ENCODE measurements at regions not wholly inside any gene's neighbourhood (a gene's known extent, or its start where the extent isn't known, plus 50 kb on each side); places are given as distances from the start of the nearest gene placed in this dataset.

- ChIA-PET POLR2A (ENCODE audit: unreplicated experiment) (no interaction called here), CTCF (interaction anchor here (0.6 kb wide), 1 partner anchor 91 kb away, joined by 3 read pairs; no protein-coding TSS in a partner anchor)
- BruUV-seq (replicated peaks), result no TSS peak
- Histone ChIP-seq H3K27me3 (ENCODE audit: low read length) (no peaks in the 10 kb centered on the region), H3K36me3 (ENCODE audit: low read depth, low read length) (no peaks in the 10 kb centered on the region), H3K4me2 (ENCODE audit: low read length) (peak overlapping the region; percentile 15; the same call in 1 of the 2 replicates), H3K79me2 (ENCODE audit: low read length) (no peaks in the 10 kb centered on the region), H3F3A (ENCODE audit: low read length, unreplicated experiment) (no peaks in the 10 kb centered on the region), H4K20me1 (ENCODE audit: low read length) (no peaks in the 10 kb centered on the region), H3K9me2 (replicated peaks; ENCODE audit: low read length) (no peaks in the 10 kb centered on the region), H3K9ac (ENCODE audit: low read length) (no peak overlapping the region), H3K4me1 (ENCODE audit: insufficient read depth, low read length) (peaks cover 19% of the 10 kb centered on the region), H3K4me3 (ENCODE audit: low read length) (no peak overlapping the region), H2AFZ (ENCODE audit: low read length) (no peak overlapping the region), H3K27ac (ENCODE audit: low read length) (peak overlapping the region; percentile 42), H3K9me3 (ENCODE audit: low read length) (no peaks in the 10 kb centered on the region)
- intact Hi-C loops (cut with micrococcal nuclease), result loop anchor here (5.0 kb wide), 1 partner anchor 115 kb away; no protein-coding TSS in a partner anchor
- peak; percentile 98 for ATAC-seq
- TF ChIP-seq CTCF (conservative IDR thresholded peaks at IDR 0.05; ENCODE audit: low read depth, low read length) (no peak), EZH2phosphoT487 (IDR thresholded peaks at IDR 0.05; ENCODE audit: borderline replicate concordance, low read length) (no peak), EZH2 (IDR thresholded peaks at IDR 0.05; ENCODE audit: low read length, unreplicated experiment) (no peak)
- peak; percentile 71 for DNase-seq
Measured at GRCh38 chr7:20507157-20507556, 108.3 kb upstream of the ABCB5 start.

DNA sequence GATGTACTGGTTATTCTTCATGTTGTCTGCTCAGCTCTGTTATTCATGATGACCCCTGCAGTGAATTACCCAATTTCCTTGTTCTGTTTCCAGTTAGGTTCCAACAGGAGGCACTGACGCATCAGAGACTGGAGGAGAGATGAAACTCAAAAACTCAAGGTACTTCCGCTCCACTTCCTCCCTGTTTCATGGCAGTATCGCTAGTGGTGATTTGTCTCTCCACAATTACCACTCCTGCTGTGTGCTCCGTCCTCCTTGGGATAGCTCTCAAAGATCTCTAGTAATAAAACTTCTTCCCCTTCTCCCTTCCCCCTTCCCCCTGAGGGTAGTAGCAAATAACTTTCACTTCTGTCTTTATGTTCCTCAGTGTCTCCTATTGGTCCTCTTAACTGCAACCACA is 107.4 kb upstream of the ABCB5 start:
- no peak overlapping the region for H3K9ac ChIP-seq (ENCODE audit: low read length)
- no peak overlapping the region for H3K4me2 ChIP-seq (ENCODE audit: low read length)
- DNase-seq (peak; percentile 12), ATAC-seq (no peak)
- H3K27ac ChIP-seq (ENCODE audit: low read length), result no peak overlapping the region
- H3K9me3 ChIP-seq (ENCODE audit: low read length), result no peaks in the 10 kb centered on the region
- no TSS peak for BruUV-seq (replicated peaks)
- intact Hi-C loops (cut with micrococcal nuclease), result loop anchor here (5.0 kb wide), 1 partner anchor 116 kb away; no protein-coding TSS in a partner anchor
- no peaks in the 10 kb centered on the region for H3K27me3 ChIP-seq (ENCODE audit: low read length)
- no peaks in the 10 kb centered on the region for H4K20me1 ChIP-seq (ENCODE audit: low read length)
- H3K36me3 ChIP-seq (ENCODE audit: low read depth, low read length), result no peaks in the 10 kb centered on the region
- H3K4me1 ChIP-seq (ENCODE audit: insufficient read depth, low read length), result peaks cover 19% of the 10 kb centered on the region
- CTCF ChIA-PET, result no interaction called here
- no peak overlapping the region for H3K4me3 ChIP-seq (ENCODE audit: low read length)
- H3K9me2 ChIP-seq (replicated peaks; ENCODE audit: low read length), result no peaks in the 10 kb centered on the region
- TF ChIP-seq EZH2phosphoT487 (IDR thresholded peaks at IDR 0.05; ENCODE audit: borderline replicate concordance, low read length), result no peak
- TF ChIP-seq CTCF (conservative IDR thresholded peaks at IDR 0.05; ENCODE audit: low read depth, low read length), result peak; percentile 31; the same call in 1 of the 2 replicates
- POLR2A ChIA-PET (ENCODE audit: unreplicated experiment), result interaction anchor here (0.6 kb wide), 1 partner anchor 516 kb away, joined by 3 read pairs; no protein-coding TSS in a partner anchor
- H3K79me2 ChIP-seq (ENCODE audit: low read length), result no peaks in the 10 kb centered on the region
- H3F3A ChIP-seq (ENCODE audit: low read length, unreplicated experiment), result no peaks in the 10 kb centered on the region
- no peak overlapping the region for H2AFZ ChIP-seq (ENCODE audit: low read length)

GRCh38 chr7:20509892-20510572 is 105.4 kb upstream of the ABCB5 start:
- no peak for DNase-seq
- Histone ChIP-seq H2AFZ (ENCODE audit: low read length) (no peak overlapping the region), H3K4me2 (ENCODE audit: low read length) (no peak overlapping the region), H3K9ac (ENCODE audit: low read length) (no peak overlapping the region), H3K9me3 (ENCODE audit: low read length) (no peaks in the 10 kb centered on the region), H3K9me2 (replicated peaks; ENCODE audit: low read length) (no peaks in the 10 kb centered on the region), H3K79me2 (ENCODE audit: low read length) (no peaks in the 10 kb centered on the region), H3K27me3 (ENCODE audit: low read length) (no peaks in the 10 kb centered on the region), H3K4me1 (ENCODE audit: insufficient read depth, low read length) (peaks cover 27% of the 10 kb centered on the region), H4K20me1 (ENCODE audit: low read length) (no peaks in the 10 kb centered on the region), H3K4me3 (ENCODE audit: low read length) (no peak overlapping the region), H3K27ac (ENCODE audit: low read length) (no peak overlapping the region), H3K36me3 (ENCODE audit: low read depth, low read length) (no peaks in the 10 kb centered on the region), H3F3A (ENCODE audit: low read length, unreplicated experiment) (no peaks in the 10 kb centered on the region)
- no peak for TF ChIP-seq EZH2phosphoT487 (IDR thresholded peaks at IDR 0.05; ENCODE audit: borderline replicate concordance, low read length)
- TF ChIP-seq EZH2 (IDR thresholded peaks at IDR 0.05; ENCODE audit: low read length, unreplicated experiment), result no peak
- no peak for TF ChIP-seq CTCF (conservative IDR thresholded peaks at IDR 0.05; ENCODE audit: low read depth, low read length)
- intact Hi-C loops (cut with micrococcal nuclease), result loop anchor here (5.0 to 10.0 kb wide), 3 partner anchors 118 to 795 kb away; no protein-coding TSS in a partner anchor
- BruUV-seq (replicated peaks), result no TSS peak
- POLR2A ChIA-PET (ENCODE audit: unreplicated experiment), result no interaction called here
- ATAC-seq, result no peak
- CTCF ChIA-PET, result interaction anchor here (0.5 kb wide), 1 partner anchor 528 kb away, joined by 3 read pairs; no protein-coding TSS in a partner anchor
